GM18861 (cell line): ENCODE measurements at regions not wholly inside any gene's neighbourhood (a gene's known extent, or its start where the extent isn't known, plus 50 kb on each side); places are given as distances from the start of the nearest gene placed in this dataset.

Experiments used
- ATAC-seq: cut with Tn5 transposase; IDR thresholded peaks from one replicate; pipeline ENCODE4 v1.9.1; 2021; ENCODE audit not compliant: unreplicated experiment

- ATAC-seq = no peak
Observed at GRCh38 chr1:187413405-187414169, 584.8 kb downstream of the PLA2G4A start.

GRCh38 chr1:187415065-187415464 lies 586.3 kb downstream of the PLA2G4A start:
- ATAC-seq = no peak

GRCh38 chr1:187417520-187417919 lies 588.8 kb downstream of the PLA2G4A start:
- no peak for ATAC-seq

GRCh38 chr1:187433598-187433997 lies 604.8 kb downstream of the PLA2G4A start:
- no peak for ATAC-seq

GRCh38 chr1:187442603-187443002 lies 613.9 kb downstream of the PLA2G4A start:
- no peak for ATAC-seq

GRCh38 chr1:187443939-187444338 lies 615.2 kb downstream of the PLA2G4A start:
- ATAC-seq = no peak

GRCh38 chr1:187445066-187445465 lies 616.3 kb downstream of the PLA2G4A start:
- no peak for ATAC-seq

- ATAC-seq = no peak
Observed at GRCh38 chr1:187451238-187451637, 622.5 kb downstream of the PLA2G4A start.

GRCh38 chr1:187454010-187454409 lies 625.3 kb downstream of the PLA2G4A start:
- ATAC-seq = no peak

GRCh38 chr1:187456446-187456845 lies 627.7 kb downstream of the PLA2G4A start:
- no peak for ATAC-seq

- ATAC-seq = no peak
Observed at GRCh38 chr1:187460093-187460492, 631.3 kb downstream of the PLA2G4A start.

- ATAC-seq = no peak
Observed at GRCh38 chr1:187464320-187464719, 635.6 kb downstream of the PLA2G4A start.

GRCh38 chr1:187465441-187465840 lies 636.7 kb downstream of the PLA2G4A start:
- ATAC-seq = no peak

GRCh38 chr1:187469836-187470235 lies 641.1 kb downstream of the PLA2G4A start:
- no peak for ATAC-seq

- ATAC-seq = no peak
Observed at GRCh38 chr1:187471555-187471954, 642.8 kb downstream of the PLA2G4A start.

- no peak for ATAC-seq
Observed at GRCh38 chr1:187474336-187474735, 645.6 kb downstream of the PLA2G4A start.

GRCh38 chr1:187476671-187477070 lies 647.9 kb downstream of the PLA2G4A start:
- ATAC-seq = no peak

GRCh38 chr1:187477103-187477502 lies 648.4 kb downstream of the PLA2G4A start:
- ATAC-seq = no peak

- ATAC-seq = no peak
Observed at GRCh38 chr1:187477535-187477934, 648.8 kb downstream of the PLA2G4A start.

GRCh38 chr1:187481581-187482148 lies 652.9 kb downstream of the PLA2G4A start:
- ATAC-seq = no peak

- no peak for ATAC-seq
Observed at GRCh38 chr1:187490266-187490665, 661.5 kb downstream of the PLA2G4A start.

GRCh38 chr1:187491082-187491720 lies 662.5 kb downstream of the PLA2G4A start:
- ATAC-seq = no peak
